ENCODE measurements at regions not wholly inside any gene's neighbourhood (a gene's known extent, or its start where the extent isn't known, plus 50 kb on each side); places are given as distances from the start of the nearest gene placed in this dataset.

DNA sequence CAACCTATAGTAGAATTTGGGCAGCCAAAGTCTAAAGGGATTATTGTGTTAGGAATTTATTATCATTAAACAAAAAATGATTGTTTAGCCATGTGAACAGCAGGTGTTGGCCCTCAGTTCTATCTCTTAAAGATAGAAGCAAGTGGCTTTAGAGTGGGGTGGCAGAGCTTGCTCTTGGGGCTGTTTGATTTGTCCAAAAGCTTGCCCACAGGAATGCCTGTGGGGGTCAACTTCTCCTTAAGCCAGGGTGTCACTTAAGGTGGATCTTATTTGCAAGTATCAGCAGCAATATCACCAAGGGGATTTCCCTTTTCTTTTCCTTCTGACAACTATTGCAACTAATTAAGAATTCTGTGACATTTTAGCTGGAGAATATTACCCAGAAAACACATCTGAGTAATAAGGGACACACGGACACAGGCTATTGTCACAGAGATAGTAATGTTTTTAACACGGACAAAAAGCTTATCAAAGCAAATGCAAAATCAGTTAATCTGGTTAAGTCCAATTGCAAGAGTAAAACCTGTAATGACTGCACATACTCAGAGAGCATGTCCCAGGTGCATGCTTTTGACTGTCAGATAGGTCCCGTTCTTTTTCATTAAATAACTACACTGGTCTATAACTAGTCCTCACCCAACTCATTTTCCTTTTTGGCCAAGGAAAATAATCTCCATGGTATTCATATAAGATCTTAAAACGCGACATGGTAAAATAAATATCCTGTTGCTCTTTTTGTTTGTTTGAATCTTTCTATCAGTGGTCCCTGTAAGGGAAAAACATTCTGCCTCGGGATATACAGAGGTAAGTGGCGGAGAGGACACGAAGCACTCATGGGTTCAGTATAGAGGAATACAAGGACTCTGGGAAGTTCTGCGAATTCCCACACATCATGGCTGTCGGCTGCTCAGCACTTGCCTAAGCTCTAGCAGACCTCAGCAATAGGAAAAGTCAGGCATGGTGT, 172.1 kb upstream of the RFC3 start (continued):
- TF ChIP-seq HES2 (IDR thresholded peaks at IDR 0.05), result no peak
- no peak for TF ChIP-seq POLR2AphosphoS2 (conservative IDR thresholded peaks at IDR 0.05; ENCODE audit: low read length)

DNA sequence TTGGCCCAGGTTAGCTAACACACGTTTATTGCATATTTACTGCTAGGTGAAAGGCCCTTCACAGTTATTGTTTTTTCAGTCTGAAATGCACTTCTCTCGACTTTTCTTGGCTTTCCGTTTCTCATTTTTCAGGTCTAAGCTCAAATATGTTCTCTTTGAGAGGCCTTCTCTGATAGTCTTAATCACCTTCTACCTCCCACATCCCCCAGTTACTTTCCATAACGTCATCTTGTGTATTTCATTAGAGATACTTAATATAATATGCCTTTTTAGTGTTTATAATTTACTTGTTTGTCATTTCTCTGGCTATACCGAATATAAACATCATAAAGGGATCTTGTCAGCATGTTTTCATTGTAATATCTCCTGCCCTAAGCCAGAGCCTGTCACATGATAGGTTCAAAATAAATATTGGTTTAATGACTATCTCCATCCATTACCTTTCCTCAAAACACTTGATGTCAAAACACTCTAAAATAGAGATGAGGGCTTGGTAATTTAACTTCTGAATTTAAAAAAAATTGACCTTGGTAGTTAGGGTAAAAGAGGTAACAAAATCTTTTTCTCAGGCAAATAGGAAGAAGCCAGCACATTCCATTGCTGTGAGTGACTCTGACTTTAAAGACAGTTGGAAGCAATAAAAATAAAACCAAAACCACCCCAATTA, 168.6 kb upstream of the RFC3 start:
- ATAC-seq, result no peak
- peaks cover 15% of the 10 kb centered on the region; the same call in 2 of the 3 replicates for H3K4me1 ChIP-seq
- WGBS (ENCODE audit: missing lambda C conversion rate), result 55% methylated on average over 5 of the region's 5 CpGs
- FAIRE-seq, result no peak
- TF ChIP-seq USF2 (IDR thresholded peaks at IDR 0.05) (no peak), FOSB (CRISPR knock-in tag; IDR thresholded peaks at IDR 0.05) (no peak), SREBF2 (IDR thresholded peaks at IDR 0.05) (no peak), RFX5 (IDR thresholded peaks at IDR 0.05) (no peak), BHLHE40 (IDR thresholded peaks at IDR 0.05; ENCODE audit: low read depth, low read length) (no peak), POLR2AphosphoS2 (conservative IDR thresholded peaks at IDR 0.05; ENCODE audit: low read length) (no peak), HEYL (CRISPR knock-in tag; IDR thresholded peaks at IDR 0.05) (no peak), EHF (CRISPR knock-in tag; IDR thresholded peaks at IDR 0.05) (no peak), ZC3H11A (IDR thresholded peaks at IDR 0.05) (no peak), CBX8 (IDR thresholded peaks at IDR 0.05) (no peak), CBX2 (IDR thresholded peaks at IDR 0.05; ENCODE audit: borderline replicate concordance, low read depth) (no peak), ESRRA (IDR thresholded peaks at IDR 0.05; ENCODE audit: borderline replicate concordance, low read length) (no peak), FOXS1 (CRISPR knock-in tag; IDR thresholded peaks at IDR 0.05) (no peak), ZSCAN20 (CRISPR knock-in tag; IDR thresholded peaks at IDR 0.05) (no peak), NFE2L2 (conservative IDR thresholded peaks at IDR 0.05; ENCODE audit: low read length) (no peak)
- TF ChIP-seq, protein P1, sequence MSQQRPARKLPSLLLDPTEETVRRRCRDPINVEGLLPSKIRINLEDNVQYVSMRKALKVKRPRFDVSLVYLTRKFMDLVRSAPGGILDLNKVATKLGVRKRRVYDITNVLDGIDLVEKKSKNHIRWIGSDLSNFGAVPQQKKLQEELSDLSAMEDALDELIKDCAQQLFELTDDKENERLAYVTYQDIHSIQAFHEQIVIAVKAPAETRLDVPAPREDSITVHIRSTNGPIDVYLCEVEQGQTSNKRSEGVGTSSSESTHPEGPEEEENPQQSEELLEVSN (IDR thresholded peaks at IDR 0.05; ENCODE audit: borderline replicate concordance, low read depth), result no peak
- TF ChIP-seq, protein P2, sequence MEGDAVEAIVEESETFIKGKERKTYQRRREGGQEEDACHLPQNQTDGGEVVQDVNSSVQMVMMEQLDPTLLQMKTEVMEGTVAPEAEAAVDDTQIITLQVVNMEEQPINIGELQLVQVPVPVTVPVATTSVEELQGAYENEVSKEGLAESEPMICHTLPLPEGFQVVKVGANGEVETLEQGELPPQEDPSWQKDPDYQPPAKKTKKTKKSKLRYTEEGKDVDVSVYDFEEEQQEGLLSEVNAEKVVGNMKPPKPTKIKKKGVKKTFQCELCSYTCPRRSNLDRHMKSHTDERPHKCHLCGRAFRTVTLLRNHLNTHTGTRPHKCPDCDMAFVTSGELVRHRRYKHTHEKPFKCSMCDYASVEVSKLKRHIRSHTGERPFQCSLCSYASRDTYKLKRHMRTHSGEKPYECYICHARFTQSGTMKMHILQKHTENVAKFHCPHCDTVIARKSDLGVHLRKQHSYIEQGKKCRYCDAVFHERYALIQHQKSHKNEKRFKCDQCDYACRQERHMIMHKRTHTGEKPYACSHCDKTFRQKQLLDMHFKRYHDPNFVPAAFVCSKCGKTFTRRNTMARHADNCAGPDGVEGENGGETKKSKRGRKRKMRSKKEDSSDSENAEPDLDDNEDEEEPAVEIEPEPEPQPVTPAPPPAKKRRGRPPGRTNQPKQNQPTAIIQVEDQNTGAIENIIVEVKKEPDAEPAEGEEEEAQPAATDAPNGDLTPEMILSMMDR (IDR thresholded peaks at IDR 0.05), result no peak
- TF ChIP-seq, protein P3, sequence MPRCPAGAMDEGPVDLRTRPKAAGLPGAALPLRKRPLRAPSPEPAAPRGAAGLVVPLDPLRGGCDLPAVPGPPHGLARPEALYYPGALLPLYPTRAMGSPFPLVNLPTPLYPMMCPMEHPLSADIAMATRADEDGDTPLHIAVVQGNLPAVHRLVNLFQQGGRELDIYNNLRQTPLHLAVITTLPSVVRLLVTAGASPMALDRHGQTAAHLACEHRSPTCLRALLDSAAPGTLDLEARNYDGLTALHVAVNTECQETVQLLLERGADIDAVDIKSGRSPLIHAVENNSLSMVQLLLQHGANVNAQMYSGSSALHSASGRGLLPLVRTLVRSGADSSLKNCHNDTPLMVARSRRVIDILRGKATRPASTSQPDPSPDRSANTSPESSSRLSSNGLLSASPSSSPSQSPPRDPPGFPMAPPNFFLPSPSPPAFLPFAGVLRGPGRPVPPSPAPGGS (IDR thresholded peaks at IDR 0.05), result no peak
- no peak for DNase-seq (ENCODE audit: low read depth in 1 of 2, low spot score in 1 of 2)
- H3K27ac ChIP-seq, result no peak overlapping the region
- ChIA-PET CTCF (no interaction called here), POLR2A (no interaction called here)
- no peaks in the 10 kb centered on the region for H3K9me3 ChIP-seq
- H3K4me3 ChIP-seq, result no peak overlapping the region
- peak overlapping the region; percentile 32; the same call in 1 of the 3 replicates for H3K4me2 ChIP-seq
